Osteoblast (primary cell): ENCODE measurements at regions not wholly inside any gene's neighbourhood (a gene's known extent, or its start where the extent isn't known, plus 50 kb on each side); places are given as distances from the start of the nearest gene placed in this dataset.

Experiments
- DNase-seq: peaks from one replicate; pipeline ENCODE4 v3.0.0; 2011; ENCODE audit warnings: low spot score, mixed read lengths; ENCODE audit not compliant: insufficient read length; ENCODE audit errors: missing footprints
- H2AFZ ChIP-seq: 2 replicates; pipeline ENCODE4 v1.6.0; 2011; ENCODE audit warnings: mild to moderate bottlenecking, low read length
- H3K27ac ChIP-seq: 2 replicates; pipeline ENCODE4 v1.5.1; 2011; ENCODE audit warnings: mild to moderate bottlenecking, low read depth, low read length, moderate library complexity
- H3K27me3 ChIP-seq: 2 replicates; pipeline ENCODE4 v1.6.0; 2012; ENCODE audit warnings: mild to moderate bottlenecking, control low read depth, inconsistent platforms, low read length, moderate library complexity; ENCODE audit not compliant: insufficient read depth
- H3K36me3 ChIP-seq: 2 replicates; pipeline ENCODE4 v1.5.1; 2011; ENCODE audit warnings: mild to moderate bottlenecking, low read length, control low read depth, moderate library complexity; ENCODE audit not compliant: insufficient read depth
- H3K4me1 ChIP-seq: 2 replicates; pipeline ENCODE4 v1.5.1; 2011; ENCODE audit warnings: mild to moderate bottlenecking, low read length, control low read depth, moderate library complexity; ENCODE audit not compliant: insufficient read depth
- H3K4me2 ChIP-seq: 2 replicates; pipeline ENCODE4 v1.6.0; 2011; ENCODE audit warnings: mild to moderate bottlenecking, low read length; ENCODE audit not compliant: insufficient read depth
- H3K4me3 ChIP-seq: fragments of 200-600 bp; sonication (generic); 3 replicates; pipeline ENCODE4 v1.5.1; 2012; ENCODE audit warnings: mild to moderate bottlenecking, low read length, inconsistent platforms; ENCODE audit not compliant: insufficient read depth
- H3K79me2 ChIP-seq: 2 replicates; pipeline ENCODE4 v1.6.0; 2012; ENCODE audit warnings: mild to moderate bottlenecking, low read length, control low read depth, inconsistent platforms; ENCODE audit not compliant: insufficient read depth
- H3K9me3 ChIP-seq: 2 replicates; pipeline ENCODE4 v1.5.1; 2011; ENCODE audit warnings: low read depth, low read length, control low read depth
- H4K20me1 ChIP-seq: 2 replicates; pipeline ENCODE4 v1.6.0; 2012; ENCODE audit warnings: mild to moderate bottlenecking, low read length, control low read depth; ENCODE audit not compliant: insufficient read depth
- CTCF ChIP-seq: IDR thresholded peaks from 2 replicates; pipeline ENCODE4 v1.5.1; 2011; ENCODE audit warnings: mild to moderate bottlenecking, low read depth, low read length, moderate library complexity; ENCODE audit errors: extremely low read depth

- no peak for TF ChIP-seq CTCF
- H3K4me2 ChIP-seq, result no peak overlapping the region
- H3K27me3 ChIP-seq, result no peaks in the 10 kb centered on the region
- no peaks in the 10 kb centered on the region for H3K36me3 ChIP-seq
- DNase-seq, result no peak
- H2AFZ ChIP-seq, result no peak overlapping the region
- no peaks in the 10 kb centered on the region for H3K79me2 ChIP-seq
- H3K4me1 ChIP-seq, result no peaks in the 10 kb centered on the region
- H3K4me3 ChIP-seq, result no peak overlapping the region
- no peaks in the 10 kb centered on the region for H4K20me1 ChIP-seq
- H3K27ac ChIP-seq, result no peak overlapping the region
- no peaks in the 10 kb centered on the region for H3K9me3 ChIP-seq
Measured at GRCh38 chr4:22322996-22323395, 192.9 kb downstream of the ADGRA3 start.

- no peak overlapping the region for H3K4me3 ChIP-seq
- H3K36me3 ChIP-seq, result no peaks in the 10 kb centered on the region
- H2AFZ ChIP-seq, result peak overlapping the region; percentile 56
- H3K27me3 ChIP-seq, result no peaks in the 10 kb centered on the region
- TF ChIP-seq CTCF, result no peak
- H3K4me1 ChIP-seq, result peaks cover 5% of the 10 kb centered on the region
- DNase-seq, result peak; percentile 18
- peak overlapping the region; percentile 18 for H3K4me2 ChIP-seq
- H3K9me3 ChIP-seq, result no peaks in the 10 kb centered on the region
- H4K20me1 ChIP-seq, result no peaks in the 10 kb centered on the region
- H3K79me2 ChIP-seq, result no peaks in the 10 kb centered on the region
- no peak overlapping the region for H3K27ac ChIP-seq
Measured at GRCh38 chr4:22315628-22316027, 200.2 kb downstream of the ADGRA3 start.

GRCh38 chr4:22313976-22314375 lies 201.9 kb downstream of the ADGRA3 start:
- Histone ChIP-seq H2AFZ (no peak overlapping the region), H3K79me2 (no peaks in the 10 kb centered on the region), H3K9me3 (no peaks in the 10 kb centered on the region), H3K27me3 (no peaks in the 10 kb centered on the region), H3K4me1 (peaks cover 5% of the 10 kb centered on the region), H4K20me1 (no peaks in the 10 kb centered on the region), H3K4me2 (no peak overlapping the region), H3K27ac (no peak overlapping the region), H3K4me3 (no peak overlapping the region), H3K36me3 (no peaks in the 10 kb centered on the region)
- DNase-seq, result no peak
- TF ChIP-seq CTCF, result no peak

GRCh38 chr4:22312113-22312512 lies 203.8 kb downstream of the ADGRA3 start:
- Histone ChIP-seq H4K20me1 (no peaks in the 10 kb centered on the region), H3K4me2 (no peak overlapping the region), H3K4me3 (no peak overlapping the region), H3K27me3 (no peaks in the 10 kb centered on the region), H3K9me3 (no peaks in the 10 kb centered on the region), H3K79me2 (no peaks in the 10 kb centered on the region), H3K4me1 (peaks cover 5% of the 10 kb centered on the region), H3K36me3 (no peaks in the 10 kb centered on the region), H3K27ac (no peak overlapping the region), H2AFZ (no peak overlapping the region)
- DNase-seq, result peak; percentile 34
- TF ChIP-seq CTCF, result no peak
